DMS79 (cell line): ENCODE measurements at regions not wholly inside any gene's neighbourhood (a gene's known extent, or its start where the extent isn't known, plus 50 kb on each side); places are given as distances from the start of the nearest gene placed in this dataset.

ENCODE experiments used
- DNase-seq: peaks from one replicate; lab custom pipeline; 2025; lab: John Stamatoyannopoulos, UW

GRCh38 chr21:32184065-32184464 lies 94.8 kb downstream of the MIS18A start:
- DNase-seq = no peak

DNA sequence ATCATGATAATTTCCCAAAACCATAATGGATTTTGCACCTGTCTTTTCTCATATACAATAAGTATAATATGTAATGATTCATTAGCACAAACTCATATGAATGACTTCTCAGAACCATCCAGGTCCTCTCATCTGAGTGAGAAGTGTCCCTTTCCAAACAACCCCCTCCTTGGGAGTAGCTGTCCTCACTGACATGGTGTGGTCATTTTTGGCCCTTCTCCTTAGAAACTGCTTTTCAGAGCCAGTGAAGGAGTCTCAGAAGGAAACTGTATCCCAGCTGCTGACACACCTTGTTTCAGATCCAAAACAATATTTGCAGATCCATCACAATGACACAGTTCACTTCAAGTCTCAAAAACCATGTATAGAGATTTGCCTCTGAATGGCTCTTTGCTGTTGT lies 95.5 kb downstream of the MIS18A start:
- no peak for DNase-seq

DNA sequence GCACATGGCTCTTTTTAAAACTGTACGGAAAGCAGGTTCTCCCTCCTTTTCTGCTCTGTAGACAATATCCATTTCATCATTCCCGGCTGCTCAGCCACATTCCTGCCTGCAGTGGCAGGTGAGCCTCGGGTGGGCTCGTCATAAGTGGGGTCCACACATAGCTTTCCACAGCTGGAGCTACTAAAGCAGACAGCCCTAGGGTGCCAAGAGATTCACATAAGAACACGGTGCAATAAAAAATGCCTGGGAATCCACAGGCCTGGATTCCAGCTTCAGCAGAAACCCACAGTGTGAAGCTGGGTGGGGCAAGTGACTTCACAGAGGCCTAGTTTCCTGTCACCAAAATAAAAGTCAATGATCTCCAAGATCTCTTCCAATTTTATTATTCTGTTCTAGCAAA lies 96.4 kb downstream of the MIS18A start:
- no peak for DNase-seq

- DNase-seq = no peak
Measured at GRCh38 chr21:32181457-32181856, 97.4 kb downstream of the MIS18A start.

GRCh38 chr21:32174819-32175218 lies 104.0 kb downstream of the MIS18A start:
- no peak for DNase-seq

DNA sequence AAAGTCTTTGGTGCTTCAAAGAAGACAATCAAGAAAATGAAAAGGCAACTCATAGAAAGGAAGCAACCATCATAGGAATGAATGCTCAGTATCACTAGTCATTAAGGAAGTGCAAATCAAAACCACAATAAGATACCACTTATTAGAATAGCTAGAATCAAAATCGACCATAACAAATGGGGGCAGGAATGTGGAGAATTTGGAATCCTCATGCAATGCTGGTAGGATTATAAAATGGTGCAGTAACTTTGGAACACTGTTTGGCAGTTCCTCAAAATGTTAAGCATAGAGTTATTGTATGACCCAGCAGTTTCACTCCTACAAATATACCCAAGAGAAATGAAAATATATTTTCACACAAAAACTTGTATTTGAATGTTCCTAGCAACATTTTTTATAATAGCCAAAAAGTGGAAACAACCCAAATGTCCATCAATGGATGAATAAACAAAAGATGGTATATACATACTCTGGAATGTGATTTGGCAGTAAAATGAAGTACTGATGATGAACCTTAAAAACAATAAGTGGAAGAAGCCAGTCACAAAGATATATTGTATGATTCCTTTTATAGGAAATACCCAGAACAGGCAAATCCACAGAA lies 105.6 kb downstream of the MIS18A start:
- DNase-seq = no peak

DNA sequence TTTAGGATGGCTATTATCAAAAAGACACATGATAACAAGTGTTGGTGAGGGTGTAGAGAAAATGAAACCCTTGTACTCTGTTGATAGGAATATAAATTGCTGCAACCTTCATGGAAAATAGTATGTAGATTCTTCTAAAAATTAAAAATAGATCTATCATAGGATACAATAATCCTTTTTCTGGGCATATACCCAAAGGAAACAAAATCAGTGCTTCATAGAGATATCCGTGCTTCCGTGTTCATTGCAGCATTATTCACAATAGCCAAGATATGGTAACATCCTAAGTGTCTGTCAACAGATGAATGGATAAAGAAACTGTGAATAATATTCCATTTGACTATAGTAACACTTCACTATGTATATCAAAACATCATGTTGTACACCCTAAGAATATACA lies 106.7 kb downstream of the MIS18A start:
- DNase-seq = no peak

- no peak for DNase-seq
Measured at GRCh38 chr21:32167513-32167912, 111.3 kb downstream of the MIS18A start.

GRCh38 chr21:32163386-32163785 lies 115.5 kb downstream of the MIS18A start:
- DNase-seq = no peak

DNA sequence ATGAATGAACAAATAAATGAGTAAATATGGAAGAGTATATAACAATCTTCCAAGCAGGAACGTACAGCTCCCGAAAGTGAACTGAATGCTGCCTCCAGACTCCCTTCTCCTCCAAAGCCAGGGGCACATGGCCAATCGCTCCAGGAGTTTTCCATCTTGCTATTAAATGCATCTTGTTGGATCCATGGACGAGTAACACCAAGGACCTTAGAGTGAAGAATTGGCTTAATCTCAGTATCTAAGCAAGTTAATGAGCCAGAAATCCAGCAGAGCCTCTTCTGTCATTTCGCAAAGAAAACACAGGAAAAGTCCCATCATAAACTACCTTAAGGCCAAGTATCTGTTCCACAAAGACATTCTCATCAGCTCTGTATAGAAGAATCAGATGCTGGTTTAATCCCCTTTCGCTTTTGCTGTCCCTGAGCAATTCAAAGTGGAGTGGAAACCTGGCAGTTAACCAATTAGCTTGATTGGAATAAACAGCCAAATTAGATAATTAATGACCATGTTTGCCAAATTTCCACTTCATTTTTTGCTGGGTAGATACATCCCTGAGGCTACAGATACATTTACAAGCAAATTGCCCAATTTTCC lies 116.0 kb downstream of the MIS18A start:
- DNase-seq = no peak

DNA sequence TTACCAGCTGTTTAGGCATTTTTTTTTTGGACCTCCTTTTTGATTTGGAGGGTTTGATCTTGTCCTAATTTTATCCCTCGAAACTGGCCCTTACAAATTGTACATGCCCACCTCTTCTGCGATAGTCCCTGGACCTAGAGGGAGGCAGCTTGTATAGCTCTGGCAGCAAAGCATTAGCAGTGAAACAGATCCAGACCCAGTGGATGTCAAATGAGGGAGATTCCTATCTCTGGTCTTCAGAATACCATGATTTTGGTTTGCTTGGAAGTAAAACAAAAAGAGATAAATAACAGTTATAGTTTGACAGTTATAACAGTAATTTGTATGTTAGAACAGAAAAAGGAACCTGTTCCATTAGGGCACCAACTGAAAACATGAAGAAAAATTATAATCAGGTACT lies 123.6 kb downstream of the MIS18A start:
- DNase-seq = no peak

- no peak for DNase-seq
Measured at GRCh38 chr21:32147041-32147440, 131.8 kb downstream of the MIS18A start.

GRCh38 chr21:32144851-32145250 lies 134.0 kb downstream of the MIS18A start:
- DNase-seq = no peak

DNA sequence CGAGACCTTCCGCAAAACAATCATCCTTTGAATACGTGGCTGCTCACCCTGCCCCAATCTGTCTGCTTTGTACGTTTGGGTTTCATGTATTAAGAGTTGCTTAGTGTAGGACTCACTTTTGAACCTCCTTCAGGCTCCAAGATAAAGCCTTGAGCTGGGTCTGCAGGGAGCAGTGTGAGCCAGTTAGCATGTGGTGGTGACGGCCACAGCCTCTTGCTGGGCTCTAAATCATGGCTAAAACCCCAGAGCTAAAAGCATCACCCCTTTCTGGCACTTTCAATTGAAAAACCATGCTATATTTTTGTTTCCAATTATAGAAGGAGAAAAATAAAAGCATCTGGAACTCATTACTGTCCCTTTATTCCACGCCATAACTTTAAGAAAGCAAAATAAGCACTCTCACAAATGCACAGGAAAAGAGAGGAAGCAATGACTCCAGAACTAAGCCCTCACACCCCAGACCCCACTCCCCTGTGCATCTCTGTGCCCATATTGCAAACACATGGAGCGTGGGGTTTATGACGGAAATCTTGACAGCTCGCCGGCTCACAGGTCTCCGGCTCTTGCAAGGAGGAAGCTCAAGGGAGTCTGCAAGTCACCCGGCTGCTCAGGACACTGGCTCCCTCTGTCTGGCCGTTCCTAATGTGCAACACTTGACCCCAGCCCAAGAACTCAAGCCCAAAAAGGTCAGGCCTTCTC lies 135.5 kb downstream of the MIS18A start:
- DNase-seq = no peak

GRCh38 chr21:32141318-32141633 lies 137.6 kb downstream of the MIS18A start:
- DNase-seq = no peak

- DNase-seq = no peak
Measured at GRCh38 chr21:32140604-32141317, 138.1 kb downstream of the MIS18A start.

GRCh38 chr21:32140151-32140550 lies 138.7 kb downstream of the MIS18A start:
- no peak for DNase-seq

GRCh38 chr21:32138658-32139057 lies 140.2 kb downstream of the MIS18A start:
- no peak for DNase-seq

DNA sequence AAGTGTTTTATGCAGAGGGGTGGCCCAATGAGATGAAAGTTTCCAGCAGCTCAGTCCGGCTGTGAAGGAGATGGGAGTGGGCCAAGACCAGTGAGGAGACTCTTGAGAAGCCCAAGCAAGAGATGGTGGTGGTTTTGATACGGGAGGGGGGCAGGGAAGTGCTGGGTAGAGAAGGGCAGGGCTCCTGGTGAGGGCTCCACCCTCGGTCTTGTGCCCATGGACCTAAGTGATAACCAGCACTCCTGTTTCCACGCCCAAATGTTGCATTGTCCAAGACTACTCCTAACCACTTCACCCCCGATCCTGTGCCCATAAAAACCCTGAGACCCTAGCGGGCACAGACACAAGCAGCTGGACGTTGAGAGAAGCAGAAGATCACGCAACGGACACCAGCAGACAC lies 140.9 kb downstream of the MIS18A start:
- DNase-seq = no peak

GRCh38 chr21:32137266-32137665 lies 141.6 kb downstream of the MIS18A start:
- no peak for DNase-seq

DNA sequence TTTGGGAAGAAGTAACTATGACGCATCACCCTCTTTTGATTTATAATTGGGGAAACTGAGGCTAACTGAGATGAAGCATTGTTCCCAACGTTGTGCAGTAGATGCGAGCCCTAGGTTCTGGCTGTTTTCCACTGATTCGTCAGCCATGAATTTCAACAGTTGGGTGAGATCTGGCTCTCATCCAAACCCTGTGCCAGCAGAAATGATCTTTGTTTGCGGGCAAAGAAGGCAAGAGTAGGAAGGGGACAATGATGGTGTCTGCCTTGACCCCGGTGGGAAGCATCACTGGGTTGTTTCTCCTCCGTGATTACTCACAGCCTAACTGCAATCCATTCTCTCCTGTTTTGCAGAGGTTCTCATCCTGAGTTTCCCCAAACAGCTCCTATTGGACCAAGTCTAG lies 142.3 kb downstream of the MIS18A start:
- DNase-seq = no peak

DNA sequence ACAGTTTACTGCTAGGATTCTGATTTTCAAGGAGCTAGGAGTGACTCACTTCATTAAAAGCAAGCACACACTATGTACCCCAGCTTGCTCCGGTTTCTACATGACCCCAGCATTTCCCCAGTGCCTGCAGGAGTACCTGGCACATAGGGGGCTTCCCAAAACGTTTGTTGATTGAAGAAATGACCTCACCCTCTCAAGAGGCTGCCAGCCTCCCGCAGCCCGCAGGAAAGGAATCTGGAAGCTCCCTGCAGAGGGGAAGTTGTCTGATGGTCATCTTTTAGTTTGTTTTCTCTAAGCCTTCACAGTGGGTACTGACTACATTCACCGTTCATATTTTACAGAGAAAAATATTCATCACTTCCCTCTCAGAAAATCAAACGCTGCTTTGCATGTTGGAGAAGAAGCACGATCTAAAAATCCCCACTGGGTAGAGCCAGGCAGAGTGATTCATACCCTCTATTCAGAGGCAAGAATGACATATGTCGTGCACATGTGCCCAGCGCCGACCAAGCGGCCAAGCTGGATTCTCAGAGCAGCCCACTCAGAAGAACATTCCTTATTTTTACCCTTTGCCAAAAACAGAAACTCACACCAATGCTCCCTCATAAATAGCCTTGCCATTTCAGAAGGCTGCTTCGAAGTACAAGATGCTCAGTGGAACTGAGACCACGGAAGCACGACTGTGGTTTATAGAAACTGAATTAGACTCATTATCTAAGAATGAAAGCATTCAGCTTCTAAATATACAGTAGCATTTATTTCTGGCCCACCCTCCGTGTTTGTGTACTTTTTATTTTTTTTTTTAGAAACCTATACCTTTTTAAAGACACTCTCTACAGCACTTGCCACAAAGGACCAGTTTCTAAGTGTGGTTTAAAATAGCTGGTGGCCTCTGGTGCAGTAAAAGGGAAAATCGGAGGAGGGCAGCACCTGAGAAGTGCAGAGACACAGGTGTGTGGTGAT lies 143.2 kb downstream of the MIS18A start:
- DNase-seq = no peak
